Vagina (tissue), 2 donors: ENCODE measurements at regions not wholly inside any gene's neighbourhood (a gene's known extent, or its start where the extent isn't known, plus 50 kb on each side); places are given as distances from the start of the nearest gene placed in this dataset.

Source experiments
- DNase-seq, 2 donors: peaks; one replicate each; pipeline ENCODE4 v3.0.0-alpha.2; 2017; ENCODE audit errors: extremely low spot score in 2 of 2
- H3K27ac ChIP-seq: fragments of 200-600 bp; sonication (generic); one replicate; pipeline ENCODE4 v1.5.1; 2019
- H3K27me3 ChIP-seq: fragments of 200-600 bp; sonication (generic); one replicate; pipeline ENCODE4 v1.5.1; 2019
- H3K36me3 ChIP-seq, 2 donors: fragments of 200-600 bp; sonication (generic); one replicate each; pipeline ENCODE4 v1.5.1; 2017 to 2019
- H3K4me1 ChIP-seq: fragments of 200-600 bp; sonication (generic); one replicate; pipeline ENCODE4 v1.5.1; 2019
- H3K4me3 ChIP-seq, 2 donors: fragments of 200-600 bp; sonication (generic); 1 replicate in 1 of 2; 2 replicates in 1 of 2; pipeline ENCODE4 v1.5.1; 2016 to 2019
- H3K9me3 ChIP-seq: fragments of 200-600 bp; sonication (generic); one replicate; pipeline ENCODE4 v1.5.1; 2019
- POLR2A ChIP-seq, 2 donors: fragments of 450-650 bp; IDR thresholded peaks; one replicate each; pipeline ENCODE4 v1.6.1; 2017; ENCODE audit warnings: antibody characterized with exemption in 2 of 2, mild to moderate bottlenecking in 2 of 2, moderate library complexity in 2 of 2
- POLR2AphosphoS5 ChIP-seq, 2 donors: sonication (generic); formaldehyde crosslinking; IDR thresholded peaks; one replicate each; pipeline ENCODE4 v1.9.0; 2017; ENCODE audit warnings: antibody characterized with exemption in 2 of 2, mild to moderate bottlenecking in 2 of 2, low read depth in 1 of 2; ENCODE audit not compliant: insufficient read depth in 1 of 2
- intact Hi-C: fragments of 100-400 bp; cut with DNase I; formaldehyde crosslinking; loops from one replicate; pipeline ENCODE4 v1.15.1; 2023
- TF ChIP-seq, protein P1 (sequence below), 3 experiments: fragments of 450-650 bp in 2 of 3; fragments of 200-600 bp in 1 of 3; sonication (generic) in 1 of 3; IDR thresholded peaks; one replicate each; pipeline ENCODE4 v1.5.1; 2017 to 2019; ENCODE audit warnings: antibody characterized with exemption in 3 of 3, mild to moderate bottlenecking in 2 of 3, moderate library complexity in 2 of 3

DNA sequence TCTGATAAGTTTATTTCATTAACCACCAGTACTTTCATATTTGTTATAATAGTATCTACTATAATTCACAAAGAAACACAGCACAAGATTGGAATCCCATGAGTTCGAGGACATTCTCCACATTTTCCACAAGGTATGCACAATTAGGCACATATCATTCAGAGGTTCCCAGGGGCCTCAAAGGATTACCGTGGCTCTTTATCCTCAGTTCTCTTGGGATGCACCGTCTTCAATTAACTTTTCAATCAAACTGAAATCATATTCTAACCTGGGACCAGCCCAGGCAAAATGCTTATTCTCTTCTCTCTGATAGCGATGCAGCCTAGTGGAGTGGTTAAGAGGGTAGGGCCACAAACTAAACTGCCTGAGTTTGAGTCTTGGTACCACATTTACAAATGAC, 242.6 kb upstream of the RASGEF1B start:
- H3K36me3 ChIP-seq = no peaks in the 10 kb centered on the region
- no peak for DNase-seq

DNA sequence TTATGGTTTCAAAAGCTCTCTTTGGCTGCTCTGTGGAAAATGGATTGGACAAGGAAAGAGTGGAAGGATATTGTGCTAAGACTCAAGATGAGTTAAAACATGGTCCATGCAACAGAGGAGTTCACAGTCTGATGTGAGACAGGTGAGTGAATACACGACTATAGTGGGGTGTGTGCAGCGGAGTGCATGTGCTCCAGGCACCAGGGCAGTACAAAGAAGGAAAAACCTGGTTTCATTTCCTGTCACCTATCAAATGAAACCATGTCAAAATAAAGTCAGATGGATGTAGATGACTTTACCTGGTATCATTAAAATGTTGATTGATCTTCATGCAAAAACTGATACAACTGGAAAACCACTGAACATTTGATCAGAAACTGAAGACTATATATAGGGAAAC, 241.0 kb upstream of the RASGEF1B start:
- TF ChIP-seq, protein P1, sequence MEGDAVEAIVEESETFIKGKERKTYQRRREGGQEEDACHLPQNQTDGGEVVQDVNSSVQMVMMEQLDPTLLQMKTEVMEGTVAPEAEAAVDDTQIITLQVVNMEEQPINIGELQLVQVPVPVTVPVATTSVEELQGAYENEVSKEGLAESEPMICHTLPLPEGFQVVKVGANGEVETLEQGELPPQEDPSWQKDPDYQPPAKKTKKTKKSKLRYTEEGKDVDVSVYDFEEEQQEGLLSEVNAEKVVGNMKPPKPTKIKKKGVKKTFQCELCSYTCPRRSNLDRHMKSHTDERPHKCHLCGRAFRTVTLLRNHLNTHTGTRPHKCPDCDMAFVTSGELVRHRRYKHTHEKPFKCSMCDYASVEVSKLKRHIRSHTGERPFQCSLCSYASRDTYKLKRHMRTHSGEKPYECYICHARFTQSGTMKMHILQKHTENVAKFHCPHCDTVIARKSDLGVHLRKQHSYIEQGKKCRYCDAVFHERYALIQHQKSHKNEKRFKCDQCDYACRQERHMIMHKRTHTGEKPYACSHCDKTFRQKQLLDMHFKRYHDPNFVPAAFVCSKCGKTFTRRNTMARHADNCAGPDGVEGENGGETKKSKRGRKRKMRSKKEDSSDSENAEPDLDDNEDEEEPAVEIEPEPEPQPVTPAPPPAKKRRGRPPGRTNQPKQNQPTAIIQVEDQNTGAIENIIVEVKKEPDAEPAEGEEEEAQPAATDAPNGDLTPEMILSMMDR (IDR thresholded peaks at IDR 0.05) = no peak
- TF ChIP-seq POLR2A (IDR thresholded peaks at IDR 0.05) = no peak
- no peak for TF ChIP-seq POLR2AphosphoS5 (IDR thresholded peaks at IDR 0.05; ENCODE audit: insufficient read depth in 1 of 2, low read depth in 1 of 2)
- H3K4me3 ChIP-seq = no peak overlapping the region
- H3K27me3 ChIP-seq = no peaks in the 10 kb centered on the region
- DNase-seq = no peak
- no peaks in the 10 kb centered on the region for H3K4me1 ChIP-seq
- no peaks in the 10 kb centered on the region for H3K9me3 ChIP-seq
- intact Hi-C loops = no loop called here
- no peaks in the 10 kb centered on the region for H3K36me3 ChIP-seq
- H3K27ac ChIP-seq = no peak overlapping the region

More for the DNA sequence above, 242.6 kb upstream of the RASGEF1B start:
- TF ChIP-seq POLR2AphosphoS5 (IDR thresholded peaks at IDR 0.05; ENCODE audit: insufficient read depth in 1 of 2, low read depth in 1 of 2) (no peak), POLR2A (IDR thresholded peaks at IDR 0.05) (no peak)
- TF ChIP-seq, protein P1 (IDR thresholded peaks at IDR 0.05) = no peak
- Histone ChIP-seq H3K27ac (no peak overlapping the region), H3K4me1 (no peaks in the 10 kb centered on the region), H3K27me3 (no peaks in the 10 kb centered on the region), H3K4me3 (no peak overlapping the region), H3K9me3 (no peaks in the 10 kb centered on the region)
- intact Hi-C loops = no loop called here

DNA sequence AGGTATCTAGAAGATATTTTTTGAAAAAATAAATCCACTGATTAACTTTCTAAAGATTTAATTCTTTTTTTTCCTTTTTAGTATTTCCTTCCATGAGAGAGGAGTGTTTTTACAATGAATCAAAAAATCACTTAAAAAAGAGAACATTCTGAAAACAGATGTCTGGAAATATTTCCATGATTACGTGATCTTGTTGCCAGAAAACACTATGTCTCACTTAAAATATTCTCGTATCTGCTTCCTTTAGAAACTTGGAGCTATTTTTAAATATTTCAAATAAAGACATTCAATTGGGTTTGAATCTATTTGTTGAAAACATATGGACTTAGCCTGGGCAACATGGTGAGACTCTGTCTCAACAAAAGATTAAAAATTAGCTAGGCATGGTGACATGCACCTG, 232.8 kb upstream of the RASGEF1B start:
- Histone ChIP-seq H3K4me1 (no peaks in the 10 kb centered on the region), H3K27ac (no peak overlapping the region), H3K9me3 (no peaks in the 10 kb centered on the region), H3K27me3 (no peaks in the 10 kb centered on the region), H3K36me3 (no peaks in the 10 kb centered on the region), H3K4me3 (no peak overlapping the region)
- intact Hi-C loops = loop anchor here (10.0 kb wide), 1 partner anchor 970 kb away; no protein-coding TSS in a partner anchor
- DNase-seq = no peak
- no peak for TF ChIP-seq POLR2AphosphoS5 (IDR thresholded peaks at IDR 0.05; ENCODE audit: insufficient read depth in 1 of 2, low read depth in 1 of 2)
- no peak for TF ChIP-seq POLR2A (IDR thresholded peaks at IDR 0.05)
- TF ChIP-seq, protein P1 (IDR thresholded peaks at IDR 0.05) = no peak

DNA sequence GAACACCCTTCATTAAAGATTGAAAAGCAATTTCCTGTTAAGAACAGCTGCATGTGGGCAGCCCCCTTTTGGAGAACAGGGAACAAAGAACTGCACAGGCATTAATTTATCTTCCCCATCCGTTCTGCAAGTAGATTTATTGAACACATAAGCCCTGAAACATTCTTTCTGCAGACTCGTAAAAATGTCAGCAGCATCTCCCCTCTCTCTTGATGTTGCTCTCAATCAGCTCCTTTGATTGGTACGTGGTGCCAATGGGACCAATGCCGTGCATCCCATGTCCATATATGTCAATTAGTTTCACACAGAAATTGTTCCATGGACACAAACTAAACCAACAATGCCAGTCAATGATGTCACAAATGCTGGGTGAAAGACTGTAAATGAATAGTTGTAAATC, 228.5 kb upstream of the RASGEF1B start:
- no peak overlapping the region for H3K27ac ChIP-seq
- no peaks in the 10 kb centered on the region for H3K27me3 ChIP-seq
- H3K4me3 ChIP-seq = no peak overlapping the region
- H3K36me3 ChIP-seq = no peaks in the 10 kb centered on the region
- no peak for TF ChIP-seq POLR2A (IDR thresholded peaks at IDR 0.05)
- no peak for TF ChIP-seq POLR2AphosphoS5 (IDR thresholded peaks at IDR 0.05; ENCODE audit: insufficient read depth in 1 of 2, low read depth in 1 of 2)
- TF ChIP-seq, protein P1 (IDR thresholded peaks at IDR 0.05) = no peak
- intact Hi-C loops = loop anchor here (10.0 kb wide), 1 partner anchor 965 kb away; no protein-coding TSS in a partner anchor
- no peaks in the 10 kb centered on the region for H3K9me3 ChIP-seq
- H3K4me1 ChIP-seq = no peaks in the 10 kb centered on the region
- no peak for DNase-seq

DNA sequence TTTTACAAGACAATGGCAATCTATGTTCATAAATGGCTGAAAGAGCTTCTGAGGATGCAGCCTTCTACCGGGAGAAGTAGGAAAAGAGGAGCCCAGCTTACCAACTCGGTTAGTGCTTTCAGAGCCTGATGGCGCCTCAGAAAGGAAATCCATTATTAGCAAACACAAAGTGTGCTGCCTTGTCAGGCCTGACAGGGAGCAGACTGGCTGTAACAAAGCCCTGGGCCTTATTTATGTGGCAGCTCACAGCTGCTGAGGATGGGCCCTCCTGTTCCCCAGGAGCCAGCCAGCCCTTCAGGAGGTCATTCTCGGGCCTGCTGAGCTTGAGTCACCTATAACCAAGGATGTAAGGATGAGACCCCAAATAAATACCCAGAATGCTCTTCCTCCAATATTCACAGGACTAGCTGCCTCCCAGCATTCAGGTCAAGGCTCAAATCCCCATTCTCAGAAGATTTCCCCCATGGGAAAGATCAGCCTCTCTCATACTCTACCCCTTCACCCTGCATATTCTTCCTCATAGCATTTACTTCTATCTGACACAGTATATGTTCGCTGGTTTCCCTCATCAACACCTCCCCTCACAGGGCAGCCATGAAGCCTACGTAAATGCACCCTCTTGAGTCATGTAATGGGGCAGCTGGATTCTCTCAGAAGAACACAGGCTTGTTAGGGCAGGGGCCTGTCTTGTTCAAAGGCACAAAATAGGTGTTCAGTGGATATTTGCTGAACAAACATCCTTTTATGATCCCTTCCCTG, 227.0 kb upstream of the RASGEF1B start:
- no peaks in the 10 kb centered on the region for H3K9me3 ChIP-seq
- H3K4me3 ChIP-seq = no peak overlapping the region
- TF ChIP-seq POLR2A (IDR thresholded peaks at IDR 0.05) (no peak), POLR2AphosphoS5 (IDR thresholded peaks at IDR 0.05; ENCODE audit: insufficient read depth in 1 of 2, low read depth in 1 of 2) (no peak)
- TF ChIP-seq, protein P1 (IDR thresholded peaks at IDR 0.05) = no peak
- intact Hi-C loops = no loop called here
- no peaks in the 10 kb centered on the region for H3K4me1 ChIP-seq
- H3K27ac ChIP-seq = no peak overlapping the region
- no peaks in the 10 kb centered on the region for H3K27me3 ChIP-seq
- no peak for DNase-seq
- H3K36me3 ChIP-seq = no peaks in the 10 kb centered on the region
